GM19025 (cell line): ENCODE measurements at regions not wholly inside any gene's neighbourhood (a gene's known extent, or its start where the extent isn't known, plus 50 kb on each side); places are given as distances from the start of the nearest gene placed in this dataset.

Experiments used
- ATAC-seq: cut with Tn5 transposase; IDR thresholded peaks from one replicate; pipeline ENCODE4 v1.9.1; 2021; ENCODE audit warnings: mild to moderate bottlenecking, low read depth, moderate library complexity; ENCODE audit not compliant: unreplicated experiment

GRCh38 chr11:110038201-110038600, 55.0 kb upstream of the ZC3H12C start:
- no peak for ATAC-seq
